NCI-H2196 (cell line): ENCODE measurements at regions not wholly inside any gene's neighbourhood (a gene's known extent, or its start where the extent isn't known, plus 50 kb on each side); places are given as distances from the start of the nearest gene placed in this dataset.

Experiments used
- DNase-seq: peaks from one replicate; lab custom pipeline; 2025; ENCODE audit not compliant: unreplicated experiment; lab: John Stamatoyannopoulos, UW

GRCh38 chr2:238632181-238633060 is 205.7 kb downstream of the ASB1 start:
- DNase-seq = no peak

- no peak for DNase-seq
Measured at GRCh38 chr2:238633426-238634328, 206.9 kb downstream of the ASB1 start.

GRCh38 chr2:238634701-238635357 is 208.1 kb downstream of the ASB1 start:
- DNase-seq = no peak

- DNase-seq = no peak
Measured at GRCh38 chr2:238635647-238636051, 208.9 kb downstream of the ASB1 start.

- DNase-seq = no peak
Measured at GRCh38 chr2:238636269-238637073, 209.7 kb downstream of the ASB1 start.

GRCh38 chr2:238638100-238638981 is 209.5 kb upstream of the TWIST2 start:
- no peak for DNase-seq

GRCh38 chr2:238638982-238639628 is 208.8 kb upstream of the TWIST2 start:
- no peak for DNase-seq

GRCh38 chr2:238640486-238640885 is 207.4 kb upstream of the TWIST2 start:
- no peak for DNase-seq

- no peak for DNase-seq
Measured at GRCh38 chr2:238642973-238643372, 204.9 kb upstream of the TWIST2 start.

- no peak for DNase-seq
Measured at GRCh38 chr2:238643400-238643907, 204.4 kb upstream of the TWIST2 start.

- no peak for DNase-seq
Measured at GRCh38 chr2:238644095-238645081, 203.5 kb upstream of the TWIST2 start.

GRCh38 chr2:238645095-238645494 is 202.8 kb upstream of the TWIST2 start:
- no peak for DNase-seq

GRCh38 chr2:238645716-238646115 is 202.2 kb upstream of the TWIST2 start:
- no peak for DNase-seq

GRCh38 chr2:238646281-238646680 is 201.6 kb upstream of the TWIST2 start:
- no peak for DNase-seq

GRCh38 chr2:238646803-238647202 is 201.1 kb upstream of the TWIST2 start:
- no peak for DNase-seq

- DNase-seq = no peak
Measured at GRCh38 chr2:238649123-238649522, 198.8 kb upstream of the TWIST2 start.

- DNase-seq = no peak
Measured at GRCh38 chr2:238649936-238650518, 197.9 kb upstream of the TWIST2 start.
